CD4-positive, alpha-beta T cell treated with Interleukin-15 for 1 hour (primary cell): ENCODE measurements at regions not wholly inside any gene's neighbourhood (a gene's known extent, or its start where the extent isn't known, plus 50 kb on each side); places are given as distances from the start of the nearest gene placed in this dataset.

Experiments used
- DNase-seq: peaks from one replicate; pipeline ENCODE4 v3.0.0-alpha.2; 2020

DNA sequence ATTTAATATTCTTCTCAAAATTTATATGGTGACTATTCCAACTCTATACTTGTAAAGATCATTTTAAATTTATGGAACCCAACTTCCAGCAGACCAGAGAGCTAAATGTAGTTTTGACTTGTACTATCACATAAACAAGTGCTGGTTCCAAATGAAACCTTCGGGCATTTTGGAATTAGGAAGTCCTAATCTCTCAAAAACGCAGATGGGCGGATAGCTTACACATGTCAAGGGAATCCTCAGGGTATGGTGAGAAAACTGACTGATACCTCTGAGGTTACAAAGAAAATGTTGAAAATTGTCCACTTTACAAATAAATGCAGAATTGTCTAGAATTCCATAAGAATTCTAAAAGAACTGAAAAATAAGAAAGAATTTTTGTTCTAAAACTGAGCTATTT is 224.1 kb downstream of the SS18 start:
- DNase-seq, result no peak

DNA sequence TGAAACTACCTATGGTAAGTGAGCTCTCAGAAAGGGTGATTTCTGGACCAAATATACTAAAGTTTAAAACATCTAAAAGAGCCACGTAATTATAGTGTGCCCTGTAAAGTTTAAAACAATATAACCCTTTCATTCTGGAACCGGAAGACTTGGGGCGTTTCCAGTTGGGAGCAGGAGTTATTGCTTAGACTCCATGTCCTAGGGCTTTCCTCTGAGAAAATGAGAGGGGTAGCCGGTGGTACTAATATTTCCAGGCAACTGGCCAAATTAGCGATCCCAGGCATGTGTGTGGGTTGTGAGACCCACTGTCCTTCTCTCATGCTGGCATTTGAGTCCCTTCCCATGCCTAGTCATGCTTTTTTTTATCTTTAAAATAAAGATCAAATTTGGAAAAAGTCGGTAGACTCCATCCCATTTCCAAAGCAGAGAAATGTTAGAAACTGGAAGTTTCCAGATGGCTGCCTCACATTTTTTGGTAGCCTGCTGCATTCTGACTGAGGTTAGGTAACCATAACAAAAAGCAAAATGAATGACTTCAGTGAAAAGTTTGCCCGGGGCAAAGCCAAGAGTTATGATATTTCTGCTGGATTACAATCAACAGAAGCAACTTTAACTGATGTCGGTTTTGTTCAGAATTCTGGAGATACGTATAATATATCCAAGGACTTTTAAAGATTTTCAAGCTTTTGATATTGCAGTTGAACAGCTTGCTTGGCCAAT is 227.4 kb downstream of the SS18 start:
- DNase-seq, result no peak

DNA sequence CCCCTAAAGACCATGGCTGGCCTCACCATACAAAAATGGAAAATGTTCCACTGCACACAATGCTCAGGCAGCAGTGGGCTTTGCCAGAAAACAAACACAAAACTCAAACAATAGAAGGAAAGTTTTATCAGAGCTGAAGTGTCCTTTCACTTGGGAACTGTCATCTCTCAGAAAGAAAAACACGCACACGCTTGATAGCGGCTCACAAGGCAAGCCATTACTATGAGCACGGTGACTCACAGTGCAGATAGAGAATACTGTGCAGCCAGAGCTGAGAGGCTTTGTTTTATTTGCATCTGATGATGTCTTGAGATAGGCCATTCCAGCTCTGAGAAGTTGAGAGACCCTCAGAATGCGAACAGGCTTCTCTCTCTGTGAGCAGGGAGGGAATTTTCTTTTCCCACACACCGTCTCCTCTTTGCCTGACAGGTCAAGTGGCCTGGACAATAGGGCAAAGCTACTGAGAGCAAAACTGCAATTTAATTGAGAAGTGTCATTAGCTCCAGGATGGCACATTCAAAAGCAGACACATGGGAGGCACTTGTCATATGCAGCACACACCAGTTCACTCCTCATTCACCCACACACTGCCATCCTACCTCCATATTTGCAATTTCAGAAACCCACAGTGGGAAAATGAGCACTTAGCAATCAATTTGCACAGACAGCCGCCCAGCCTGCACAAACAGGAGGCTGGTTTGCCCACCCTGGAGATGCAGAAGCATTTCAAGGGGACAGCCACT is 236.6 kb downstream of the SS18 start:
- DNase-seq, result no peak

DNA sequence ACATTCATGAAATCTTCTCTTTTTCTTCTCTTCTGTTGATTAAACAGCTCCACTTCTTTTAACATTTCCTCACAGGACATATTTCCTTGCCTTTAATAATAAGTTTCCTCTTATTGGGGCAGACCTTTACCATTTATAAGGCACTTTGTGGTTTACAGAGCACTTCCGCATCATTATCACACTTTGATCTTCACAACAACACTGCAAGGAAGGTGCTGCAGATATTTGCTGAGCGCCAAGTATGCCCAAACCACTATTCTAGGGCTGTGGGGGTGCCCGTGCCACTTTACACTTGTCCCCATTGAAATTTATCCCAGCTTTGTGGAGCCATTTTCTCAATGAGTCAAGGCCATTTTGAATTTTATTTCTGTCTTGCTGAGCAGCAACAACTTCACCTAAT is 246.6 kb downstream of the SS18 start:
- no peak for DNase-seq

DNA sequence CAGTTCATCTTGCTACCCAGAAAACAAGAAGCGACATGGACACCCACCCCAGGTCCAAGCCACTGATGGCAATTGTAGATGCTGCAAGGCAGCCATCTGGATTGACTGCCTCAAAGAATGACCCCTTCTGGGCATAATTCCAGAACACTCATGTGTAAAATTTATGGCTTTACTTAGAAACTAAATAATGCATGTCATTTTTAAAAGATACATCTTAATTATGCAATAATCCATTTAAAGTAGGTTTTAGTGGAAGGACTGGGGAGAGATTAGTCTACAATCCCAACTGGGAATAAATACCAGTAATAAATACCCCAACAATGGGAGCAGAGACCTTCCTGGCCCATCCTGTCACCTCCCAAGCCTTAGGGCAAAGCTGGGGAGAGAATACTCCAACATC is 247.7 kb downstream of the SS18 start:
- no peak for DNase-seq

DNA sequence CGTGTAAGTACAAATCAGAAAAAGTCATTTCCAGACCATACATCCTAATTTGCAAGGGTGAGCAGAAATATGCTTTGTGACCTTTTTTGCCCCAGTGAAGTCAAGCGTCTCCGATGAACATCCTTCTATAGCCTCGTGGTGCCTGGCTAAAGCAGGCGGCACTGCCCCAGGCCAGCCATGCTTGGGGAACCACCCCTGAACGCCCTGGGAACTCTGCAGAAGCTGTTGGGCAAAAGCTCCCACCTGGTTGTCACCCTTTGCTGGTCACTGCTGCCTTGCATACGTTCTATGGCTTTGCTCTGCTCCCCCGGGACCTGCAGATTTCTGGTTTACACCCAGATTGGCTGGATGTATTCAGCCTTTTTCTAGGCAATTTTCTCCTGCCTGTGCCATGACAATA is 256.4 kb downstream of the SS18 start:
- DNase-seq, result no peak

DNA sequence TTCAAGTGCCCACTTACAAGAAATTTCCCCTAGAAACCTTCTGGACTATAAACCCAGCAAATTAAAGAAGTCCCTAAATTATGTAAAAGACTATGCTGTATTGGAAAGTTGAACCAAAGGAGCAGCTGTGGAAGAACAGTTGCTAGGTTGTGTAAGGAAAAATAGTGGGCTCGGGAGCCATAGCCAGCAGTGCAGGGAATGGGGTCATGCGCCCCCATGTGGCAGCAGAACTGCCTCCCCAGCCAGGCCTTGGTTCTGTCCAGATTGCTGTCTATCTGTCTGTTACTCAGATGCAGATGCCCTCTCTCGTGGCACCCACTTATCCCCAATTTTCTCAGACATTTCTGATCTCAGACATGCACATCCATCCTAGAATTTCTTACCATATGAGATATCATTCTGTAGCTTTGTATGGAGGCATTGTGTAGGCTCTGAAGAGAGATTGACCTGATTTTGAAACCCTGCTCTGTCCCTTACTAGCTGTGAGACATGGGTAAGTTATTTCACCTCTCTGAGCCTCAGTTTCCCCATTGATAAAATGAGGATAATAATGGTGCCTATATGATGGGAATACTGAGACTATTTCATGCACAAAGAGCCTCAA is 258.3 kb downstream of the SS18 start:
- no peak for DNase-seq

DNA sequence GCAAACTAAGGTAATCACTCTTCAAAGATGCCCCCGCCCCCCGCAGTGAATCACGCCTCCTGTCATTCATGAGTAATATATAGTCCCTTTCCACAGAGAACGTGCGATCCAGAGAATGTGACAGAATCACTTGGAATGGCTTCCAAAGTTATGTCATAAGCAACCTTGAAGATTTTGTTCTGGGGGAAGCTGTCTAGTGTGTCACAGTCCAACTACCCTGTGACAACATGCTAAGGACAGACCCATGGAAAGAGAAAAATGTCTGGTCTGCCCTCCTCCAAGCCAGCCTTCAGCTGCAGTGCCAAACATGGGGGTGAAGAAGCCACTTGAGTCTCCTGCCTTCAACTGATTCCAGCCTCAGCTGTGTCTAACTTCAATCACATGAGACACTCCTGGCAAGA is 259.1 kb downstream of the SS18 start:
- no peak for DNase-seq

DNA sequence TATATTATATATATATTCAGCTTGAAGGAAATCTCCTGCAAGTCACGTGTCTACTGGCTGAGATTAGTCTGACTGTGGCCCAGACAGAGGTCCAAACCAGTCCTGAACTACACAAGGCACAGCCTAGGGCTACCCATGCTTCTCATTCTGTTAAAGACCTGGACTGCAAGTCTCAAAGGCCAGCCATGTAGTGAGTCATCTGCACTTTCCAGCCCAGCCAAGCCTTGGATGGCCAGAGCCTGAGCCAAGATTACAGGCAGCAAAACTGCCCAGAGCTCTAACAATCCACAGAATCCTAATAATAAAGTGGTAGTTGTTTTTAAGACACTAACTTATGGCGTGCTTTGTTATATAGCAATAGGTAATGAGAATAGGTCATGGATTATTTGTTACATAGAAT is 259.6 kb downstream of the SS18 start:
- DNase-seq, result no peak

DNA sequence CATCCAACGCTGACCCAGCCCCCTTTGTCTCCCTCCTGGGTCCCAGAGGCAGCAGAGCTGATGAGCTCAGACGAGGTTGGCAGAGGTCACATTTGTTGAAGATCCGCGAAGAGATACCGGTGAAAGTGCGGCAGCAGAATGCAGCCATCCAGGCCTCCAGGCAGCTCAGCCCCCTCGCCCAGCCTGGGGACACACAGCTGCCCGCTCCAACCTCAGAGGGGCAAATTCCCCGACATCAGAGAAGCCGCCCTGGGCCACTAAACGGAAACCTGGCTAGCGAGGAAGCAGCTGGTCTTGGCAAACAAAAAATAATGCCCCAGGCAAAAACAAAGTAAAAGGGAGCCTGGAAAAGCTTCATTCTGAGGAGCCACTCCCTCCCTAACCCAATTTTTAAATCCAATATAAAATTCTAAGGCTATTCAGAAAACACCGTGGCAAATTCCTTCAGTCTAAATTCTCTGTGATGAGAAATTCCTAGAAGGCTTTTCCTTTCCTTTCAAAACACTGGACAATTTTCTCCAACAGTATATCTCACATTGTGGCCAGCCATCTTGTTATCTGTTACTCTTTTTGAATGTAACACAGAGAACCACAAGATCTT is 262.4 kb downstream of the SS18 start:
- no peak for DNase-seq

DNA sequence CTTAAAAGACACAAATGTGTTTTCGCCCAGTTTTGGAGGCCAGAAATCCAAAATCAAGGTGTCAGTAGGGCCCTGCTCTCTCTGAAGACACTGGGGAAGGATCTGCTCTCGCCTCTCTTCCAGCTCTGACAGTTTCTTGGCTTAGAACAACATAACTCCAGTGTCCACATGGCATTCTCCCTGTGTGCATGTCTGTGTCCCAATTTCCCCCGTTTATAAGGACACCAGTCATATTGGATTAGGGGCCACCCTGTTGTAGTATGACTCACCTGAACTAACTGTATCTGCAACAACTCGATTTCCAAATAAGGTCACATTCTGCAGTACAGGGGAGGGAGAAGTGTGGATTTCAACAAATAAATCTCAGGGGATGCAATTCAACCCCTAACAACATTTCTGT is 263.2 kb downstream of the SS18 start:
- DNase-seq, result no peak

DNA sequence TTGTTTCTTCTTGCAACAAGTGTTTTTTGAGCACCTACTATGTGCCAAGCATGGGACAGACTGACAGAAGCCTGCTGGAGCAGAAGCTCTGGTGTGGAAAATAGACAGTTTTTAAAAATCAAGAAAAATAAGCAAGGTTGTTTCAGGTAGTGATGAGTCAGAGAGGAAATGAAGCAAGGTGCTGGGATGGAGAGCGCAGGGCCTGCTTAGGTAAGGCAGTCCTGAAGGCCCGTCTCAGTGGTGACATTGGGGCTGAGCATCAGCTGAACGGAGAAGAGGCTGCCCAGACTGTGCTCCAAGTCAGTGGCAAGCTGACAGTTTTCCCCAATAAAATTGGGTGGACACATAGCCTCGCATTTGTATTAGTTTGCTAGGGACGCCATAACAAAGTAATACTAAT is 263.6 kb downstream of the SS18 start:
- DNase-seq, result no peak

DNA sequence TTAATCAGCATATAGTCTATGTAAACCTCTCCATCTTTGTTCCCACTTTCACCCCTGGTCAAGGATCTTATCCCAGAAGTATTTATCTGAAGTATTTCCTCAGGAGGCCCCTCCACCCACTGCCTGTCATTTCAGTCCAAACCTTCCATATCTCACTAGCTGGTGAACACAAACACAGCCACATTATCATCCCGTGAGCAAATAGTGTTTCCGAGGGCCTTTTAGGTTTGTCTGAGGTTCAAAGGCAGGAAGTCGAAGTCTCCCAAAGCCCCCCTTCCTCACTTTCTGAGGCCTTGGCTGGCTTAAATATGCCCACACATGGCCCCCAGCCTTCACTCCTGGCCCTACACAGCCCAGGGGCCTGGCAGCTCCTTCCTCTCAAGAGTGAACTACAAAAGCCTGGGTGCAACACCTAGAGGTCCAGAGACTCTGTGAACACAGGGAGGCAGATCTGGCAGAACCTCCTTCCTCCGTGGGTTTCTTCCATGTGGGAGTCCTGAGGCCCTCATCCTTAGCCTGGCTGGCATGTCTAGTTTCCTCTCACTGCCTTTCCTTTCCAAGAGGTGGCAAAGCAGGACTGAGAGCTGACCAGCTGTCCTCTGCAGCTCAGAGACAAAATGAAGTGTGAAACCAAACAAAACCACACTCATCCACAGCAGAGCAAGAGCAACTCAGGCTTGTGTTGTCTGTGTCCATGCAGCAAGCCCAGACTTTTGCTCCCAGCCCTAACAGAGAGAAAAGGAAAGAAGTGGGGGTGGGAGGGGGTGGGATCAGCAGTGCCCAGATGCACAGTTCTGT is 264.2 kb downstream of the SS18 start:
- DNase-seq, result no peak

DNA sequence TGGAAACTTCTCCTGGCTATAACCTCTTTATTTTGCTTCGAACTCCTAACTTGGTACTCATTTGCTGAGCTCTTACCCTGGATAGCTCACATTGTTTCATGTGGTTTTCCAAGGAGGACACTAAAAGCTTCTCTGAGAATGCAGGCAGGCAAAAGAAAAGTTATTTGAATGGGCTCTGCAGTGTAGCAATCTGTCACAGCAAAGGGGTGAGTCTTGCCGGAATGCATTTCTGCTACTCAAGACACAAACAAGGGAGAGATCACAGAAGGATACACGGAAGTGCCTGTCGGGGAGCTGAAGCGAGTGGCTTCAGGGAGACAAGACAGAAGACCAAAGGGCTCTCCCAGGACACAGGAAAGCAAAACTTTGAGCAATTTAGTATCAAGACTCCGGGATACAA is 265.4 kb downstream of the SS18 start:
- DNase-seq, result no peak

DNA sequence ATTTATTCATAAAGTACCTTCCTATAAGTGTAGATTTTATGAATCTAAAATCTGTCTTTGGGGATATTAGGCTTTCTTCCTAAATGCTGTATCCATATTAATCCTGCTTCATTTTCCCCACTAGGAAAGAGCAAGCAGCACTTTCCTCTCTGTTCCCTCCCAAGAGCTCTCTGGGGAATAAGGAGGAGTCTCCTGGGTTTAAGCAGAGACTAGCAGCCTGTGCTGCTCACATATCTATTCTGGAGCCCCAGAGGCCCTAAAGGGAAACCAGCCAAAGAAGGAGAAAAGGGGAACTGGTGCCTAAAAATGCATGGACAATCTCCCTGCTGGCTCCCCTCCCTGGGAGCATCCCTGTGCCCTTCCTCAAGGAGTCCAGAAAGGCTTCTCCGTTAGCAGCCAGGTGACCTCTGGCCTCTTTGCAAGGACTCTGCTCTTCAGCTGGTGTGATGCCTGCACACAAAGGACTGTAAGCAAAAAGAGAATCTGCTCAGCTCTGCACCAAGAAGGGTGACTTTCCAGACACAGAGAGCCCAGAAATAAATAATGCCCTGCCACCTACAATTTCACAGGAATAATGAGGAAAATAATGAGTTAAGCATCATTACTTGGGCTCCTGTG is 270.6 kb downstream of the SS18 start:
- no peak for DNase-seq

DNA sequence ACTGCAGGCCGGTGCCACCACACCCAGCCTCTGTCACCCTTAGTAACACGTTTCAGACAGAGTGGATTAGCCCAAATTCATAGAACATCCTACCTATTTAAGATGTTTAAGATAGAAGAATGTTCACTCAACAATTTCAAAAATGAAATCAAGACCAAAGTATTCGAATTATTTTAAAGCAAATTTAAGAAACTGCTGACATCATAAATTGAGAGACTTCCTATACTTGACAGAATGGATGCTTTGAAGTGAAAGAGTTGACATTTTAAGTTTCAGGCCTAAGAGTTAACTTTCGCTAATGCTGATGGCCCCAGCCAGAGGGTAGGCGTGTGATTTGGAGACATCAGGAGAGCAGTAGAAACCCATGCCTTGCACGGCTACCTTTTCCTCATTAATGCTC is 271.9 kb downstream of the SS18 start:
- DNase-seq, result no peak

DNA sequence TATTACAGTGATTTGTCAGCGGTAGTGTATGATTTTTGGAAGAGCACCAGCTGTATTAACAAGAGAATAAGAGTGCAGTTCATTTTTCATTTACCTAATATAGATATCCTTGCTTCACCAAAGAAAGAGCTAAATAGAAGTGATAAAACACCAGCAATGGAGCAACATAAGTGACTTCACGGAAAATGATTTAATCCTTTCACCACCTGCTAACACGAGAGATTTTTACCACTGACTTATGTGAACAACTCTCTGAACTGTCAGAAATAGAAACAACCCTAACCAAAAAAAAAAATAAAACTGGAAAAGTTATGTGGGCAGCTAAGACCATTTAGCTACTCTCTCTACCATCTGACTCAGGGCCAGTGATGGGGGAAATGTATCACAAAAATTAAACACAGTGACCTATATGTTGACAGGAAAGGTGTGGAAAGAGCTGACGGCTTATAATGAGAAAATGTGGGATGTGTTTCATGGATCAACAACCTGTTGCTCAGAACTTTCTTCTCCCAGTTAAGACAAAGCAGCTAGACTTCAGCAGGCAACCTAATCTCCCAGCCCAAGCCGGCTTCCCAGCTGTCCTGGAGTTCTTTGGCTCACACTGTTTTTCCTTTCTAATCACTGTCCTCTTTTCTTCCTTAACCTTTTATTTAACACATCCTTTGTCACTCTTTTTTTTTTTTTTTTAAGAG is 272.7 kb downstream of the SS18 start:
- no peak for DNase-seq

DNA sequence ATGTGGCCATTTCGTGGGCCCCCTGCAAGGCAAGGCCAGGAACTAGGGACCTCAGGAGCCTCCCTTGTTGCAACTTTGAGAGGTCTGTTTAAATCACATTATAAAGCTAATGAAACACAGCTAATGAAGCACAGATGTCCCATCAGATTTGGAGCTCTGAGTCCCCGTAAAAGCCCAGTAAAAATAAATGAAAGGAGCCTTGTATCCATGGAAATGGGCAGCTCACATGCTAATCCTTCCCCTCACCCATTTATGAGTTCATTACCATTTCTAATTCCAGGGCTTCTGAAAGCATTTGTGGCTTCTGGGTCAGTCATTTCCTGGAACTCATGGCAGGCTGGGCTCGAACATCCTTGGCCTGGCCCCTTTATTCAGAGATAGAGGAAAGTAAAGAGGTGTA is 274.8 kb downstream of the SS18 start:
- DNase-seq, result no peak

DNA sequence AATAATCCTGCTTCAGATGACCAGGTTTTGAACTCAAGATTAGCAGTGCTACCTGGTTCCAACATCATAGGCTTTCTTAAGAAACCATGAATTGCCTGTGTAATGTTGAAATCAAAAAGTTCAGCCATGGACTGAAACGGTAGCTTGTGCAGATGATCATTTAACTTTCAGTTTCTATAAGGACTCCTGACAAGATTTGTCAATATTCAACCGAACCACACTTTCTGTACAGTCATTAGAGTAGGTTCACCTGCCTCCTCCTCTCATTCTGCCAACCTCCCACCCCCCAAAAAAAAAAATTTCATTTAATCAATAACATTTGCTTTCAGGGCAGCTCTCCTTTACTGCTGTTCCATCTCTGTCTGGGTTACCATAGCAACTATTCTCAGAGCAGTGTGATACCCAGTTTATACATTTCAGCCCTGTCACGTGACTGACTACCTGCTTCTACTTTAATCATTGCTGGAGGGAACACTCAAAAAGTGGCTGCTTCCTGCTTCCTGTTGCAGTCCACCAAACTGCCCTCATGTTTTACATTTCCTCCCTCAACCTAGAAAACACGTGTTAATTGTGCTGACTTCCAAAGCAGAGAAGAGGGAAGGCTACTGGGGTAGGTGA is 275.5 kb downstream of the SS18 start:
- no peak for DNase-seq

DNA sequence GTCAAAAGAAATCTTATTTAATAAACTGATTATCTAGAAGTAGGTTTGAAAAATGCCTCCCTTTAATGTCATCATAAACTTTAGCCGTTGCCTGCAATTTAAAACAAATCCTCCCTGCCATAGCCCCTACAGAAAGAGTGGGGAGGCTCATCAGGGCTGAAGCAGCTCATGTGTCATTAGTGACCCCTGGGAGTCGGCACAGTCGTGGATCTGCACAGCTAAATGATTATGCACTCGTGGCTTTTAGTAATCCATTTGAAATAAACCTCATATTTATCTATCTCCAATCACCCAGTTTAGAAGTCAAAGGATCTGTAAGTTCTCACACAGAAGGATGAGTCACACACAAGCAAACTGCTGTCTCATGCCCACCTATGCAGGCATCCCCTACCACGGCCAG is 277.3 kb downstream of the SS18 start:
- no peak for DNase-seq

DNA sequence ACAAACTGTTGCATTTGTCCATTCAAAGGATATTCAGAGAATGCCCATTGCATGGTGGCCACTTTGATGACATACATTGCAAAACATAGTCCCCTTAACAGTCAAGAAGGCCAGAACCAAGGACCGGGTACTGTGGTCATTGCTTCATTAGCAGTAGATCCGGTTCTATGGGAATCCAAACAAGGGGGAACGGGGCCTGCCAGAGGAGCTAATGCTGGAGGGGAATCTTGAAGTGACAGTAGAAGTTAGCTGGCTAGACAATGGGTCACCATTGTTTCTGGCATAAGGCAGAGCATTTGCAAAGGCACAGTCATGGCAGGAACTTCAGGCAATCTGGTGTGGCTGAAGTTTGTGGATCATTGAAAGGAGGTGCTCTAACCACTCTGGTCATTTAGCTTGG is 279.7 kb downstream of the SS18 start:
- no peak for DNase-seq

DNA sequence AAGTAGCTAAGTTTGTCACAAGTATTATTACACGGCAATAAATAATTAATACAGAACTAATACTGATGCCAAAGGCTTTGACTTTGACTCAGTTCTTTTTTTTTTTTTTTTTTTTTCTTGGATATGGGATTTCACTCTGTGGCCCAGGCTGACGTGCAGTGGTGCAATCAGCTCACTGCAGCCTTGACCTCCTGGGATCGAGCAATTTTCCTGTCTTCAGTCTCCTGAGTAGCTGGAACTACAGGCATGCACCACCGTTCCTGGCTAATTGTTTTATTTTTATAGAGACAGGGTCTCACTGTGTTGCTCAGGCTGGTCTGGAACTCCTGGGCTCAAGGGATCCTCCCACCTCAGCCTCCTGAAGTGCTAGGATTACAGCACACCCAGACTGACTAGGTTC is 284.5 kb downstream of the SS18 start:
- DNase-seq, result no peak
